T-cell (primary cell): ENCODE measurements at regions not wholly inside any gene's neighbourhood (a gene's known extent, or its start where the extent isn't known, plus 50 kb on each side); places are given as distances from the start of the nearest gene placed in this dataset.

Experiments
- ATAC-seq, 4 experiments: fragments of 200-7000 bp in 3 of 4; fragments of 150-1000 bp in 1 of 4; cut with Tn5 transposase; replicated peaks in 1 of 4; 1 replicate in 3 of 4; 2 replicates in 1 of 4; pipeline ENCODE4 v1.10.0; 2021; ENCODE audit warnings: moderate library complexity in 3 of 4, mild to moderate bottlenecking in 2 of 4, moderate number of reproducible peaks in 1 of 4
- CTCF ChIA-PET, 2 donors: fragments of 300-600 bp; sonication (Branson Sonifier 250); formaldehyde crosslinking; loops; one replicate each; lab custom pipeline; 2022; ENCODE audit warnings: antibody characterized with exemption in 2 of 2; lab: Charles Lee
- POLR2A ChIA-PET, 2 donors: fragments of 300-600 bp; sonication (Branson Sonifier 250); formaldehyde crosslinking; loops; one replicate each; lab custom pipeline; 2022; ENCODE audit warnings: antibody characterized with exemption in 2 of 2; lab: Charles Lee
- DNase-seq, 35 experiments: peaks; one replicate each; pipeline versions ENCODE4 v3.0.0 to v3.0.0-alpha.2; 2013 to 2023
- H3K27ac ChIP-seq: one replicate; pipeline ENCODE4 v1.5.1; 2013; ENCODE audit warnings: low read length
- H3K27me3 ChIP-seq, 2 experiments: replicated peaks in 1 of 2; 1 replicate in 1 of 2; 2 replicates in 1 of 2; pipeline versions ENCODE4 v1.6.1 to v1.7.0; 2013; ENCODE audit warnings: low read length in 1 of 2, mixed read lengths in 1 of 2; ENCODE audit not compliant: control insufficient read depth in 2 of 2, insufficient read depth in 2 of 2; ENCODE audit errors: extremely low read depth in 1 of 2
- H3K36me3 ChIP-seq, 2 donors: 1 replicate in 1 of 2; 2 replicates in 1 of 2; pipeline versions ENCODE4 v1.6.1 to v1.7.0; 2013; ENCODE audit warnings: low read length in 1 of 2; ENCODE audit not compliant: control insufficient read depth in 2 of 2, insufficient read depth in 1 of 2; ENCODE audit errors: extremely low read depth in 1 of 2
- H3K4me1 ChIP-seq, 2 experiments: 1 replicate in 1 of 2; 2 replicates in 1 of 2; pipeline versions ENCODE4 v1.6.1 to v1.7.0; 2013; ENCODE audit warnings: low read length in 2 of 2, mixed read lengths in 1 of 2; ENCODE audit not compliant: insufficient read depth in 2 of 2, control insufficient read depth in 1 of 2; ENCODE audit errors: extremely low read depth in 1 of 2
- H3K4me3 ChIP-seq, 2 donors: 1 replicate in 1 of 2; 2 replicates in 1 of 2; pipeline versions ENCODE4 v1.5.1 to v1.7.0; 2013; ENCODE audit warnings: mild to moderate bottlenecking in 2 of 2, low read length in 1 of 2, moderate library complexity in 1 of 2; ENCODE audit not compliant: control insufficient read depth in 1 of 2; ENCODE audit errors: extremely low read depth in 1 of 2
- H3K9me3 ChIP-seq: 2 replicates; pipeline ENCODE4 v1.7.0; 2013
- H3K27ac Mint-ChIP-seq, 2 donors: one replicate each; pipeline ENCODE4 v1.8.0; 2020 to 2021; ENCODE audit warnings: mild to moderate bottlenecking in 2 of 2, mixed read lengths in 2 of 2
- H3K27me3 Mint-ChIP-seq, 2 donors: one replicate each; pipeline ENCODE4 v1.8.0; 2021 to 2022; ENCODE audit warnings: mixed read lengths in 2 of 2
- H3K36me3 Mint-ChIP-seq: one replicate; pipeline ENCODE4 v1.8.0; 2021; ENCODE audit warnings: mixed read lengths
- H3K4me1 Mint-ChIP-seq, 3 donors: one replicate each; pipeline ENCODE4 v1.8.0; 2020 to 2022; ENCODE audit warnings: mixed read lengths in 3 of 3, mild to moderate bottlenecking in 1 of 3
- H3K4me3 Mint-ChIP-seq, 3 donors: one replicate each; pipeline ENCODE4 v1.8.0; 2020 to 2022; ENCODE audit warnings: mild to moderate bottlenecking in 3 of 3, mixed read lengths in 3 of 3, moderate library complexity in 3 of 3
- H3K9me3 Mint-ChIP-seq, 3 donors: one replicate each; pipeline ENCODE4 v1.8.0; 2020 to 2022; ENCODE audit warnings: mixed read lengths in 3 of 3
- WGBS: methylation state at CpG from one replicate; pipeline ENCODE4 v1.1.5; 2013; ENCODE audit warnings: missing lambda C conversion rate; ENCODE audit not compliant: insufficient coverage; 5-methylcytosine and 5-hydroxymethylcytosine counted together

DNA sequence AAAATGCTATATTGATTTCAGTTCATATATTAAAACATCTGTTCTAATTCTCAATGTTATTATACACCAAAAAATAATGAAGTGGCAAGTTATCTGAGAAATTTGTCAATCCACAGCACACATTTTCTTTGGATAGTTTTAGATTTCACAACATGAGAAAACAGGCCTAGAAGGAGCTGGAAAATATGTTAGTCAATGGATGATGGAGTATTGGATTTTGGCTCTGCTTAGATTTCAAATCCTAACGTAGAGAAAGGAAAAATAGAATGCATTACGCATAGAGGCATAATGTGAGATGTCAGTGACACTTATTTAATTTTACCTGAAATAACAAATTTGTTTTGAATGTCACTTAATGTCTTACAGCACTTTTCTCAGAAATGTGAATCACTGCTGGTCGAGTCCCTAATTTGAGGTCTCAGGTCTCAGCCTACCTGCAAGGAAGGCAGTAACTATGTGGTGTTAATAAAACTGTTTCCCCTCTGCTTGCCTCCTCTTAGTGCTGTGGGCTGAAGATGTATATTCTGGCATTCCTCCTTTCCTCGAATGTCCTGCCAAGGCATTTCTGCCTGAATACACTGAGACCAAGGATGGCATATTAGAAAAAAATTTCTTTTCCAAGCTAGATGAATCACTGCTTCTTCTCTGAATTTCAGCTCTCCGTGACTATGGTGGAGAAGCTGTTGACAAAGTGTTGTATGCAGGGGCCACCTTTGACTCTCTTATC lies 232.4 kb downstream of the POSTN start:
- Mint-ChIP-seq H3K4me1 (no peaks in the 10 kb centered on the region), H3K4me3 (no peak overlapping the region), H3K27me3 (no peaks in the 10 kb centered on the region), H3K36me3 (no peaks in the 10 kb centered on the region), H3K9me3 (peaks cover 0 to 11% (median 2%) of the 10 kb centered on the region in 3 donors), H3K27ac (no peak overlapping the region)
- Histone ChIP-seq H3K4me3 (no peak overlapping the region), H3K9me3 (no peaks in the 10 kb centered on the region), H3K4me1 (no peaks in the 10 kb centered on the region), H3K27ac (no peak overlapping the region), H3K36me3 (no peaks in the 10 kb centered on the region), H3K27me3 (no peaks in the 10 kb centered on the region)
- POLR2A ChIA-PET: no interaction called here
- CTCF ChIA-PET: no interaction called here
- DNase-seq (no peak), ATAC-seq (no peak)
- no CpG with 5 or more reads among the region's 5 CpGs for WGBS

GRCh38 chr13:37365496-37365895 lies 233.1 kb downstream of the POSTN start:
- peaks cover 0 to 11% (median 2%) of the 10 kb centered on the region in 3 donors for H3K9me3 Mint-ChIP-seq
- H3K4me3 ChIP-seq: no peak overlapping the region
- H3K27me3 Mint-ChIP-seq: no peaks in the 10 kb centered on the region
- H3K27ac ChIP-seq: no peak overlapping the region
- ATAC-seq (no peak), DNase-seq (no peak)
- no CpG with 5 or more reads among the region's 2 CpGs for WGBS
- H3K36me3 ChIP-seq: no peaks in the 10 kb centered on the region
- no peaks in the 10 kb centered on the region for H3K9me3 ChIP-seq
- CTCF ChIA-PET: no interaction called here
- no peaks in the 10 kb centered on the region for H3K4me1 Mint-ChIP-seq
- no peak overlapping the region for H3K27ac Mint-ChIP-seq
- no peaks in the 10 kb centered on the region for H3K27me3 ChIP-seq
- POLR2A ChIA-PET: no interaction called here
- no peak overlapping the region for H3K4me3 Mint-ChIP-seq
- H3K36me3 Mint-ChIP-seq: no peaks in the 10 kb centered on the region
- H3K4me1 ChIP-seq: no peaks in the 10 kb centered on the region

GRCh38 chr13:37364956-37365355 lies 233.6 kb downstream of the POSTN start:
- H3K27ac Mint-ChIP-seq: no peak overlapping the region
- peaks cover 0 to 1% of the 10 kb centered on the region in 2 donors for H3K27me3 Mint-ChIP-seq
- H3K9me3 ChIP-seq: no peaks in the 10 kb centered on the region
- POLR2A ChIA-PET: no interaction called here
- H3K4me1 Mint-ChIP-seq: no peaks in the 10 kb centered on the region
- H3K4me3 ChIP-seq: no peak overlapping the region
- no peak for DNase-seq
- no peak overlapping the region for H3K27ac ChIP-seq
- no CpG with 5 or more reads among the region's 2 CpGs for WGBS
- H3K9me3 Mint-ChIP-seq: peaks cover 0 to 11% (median 2%) of the 10 kb centered on the region in 3 donors
- H3K36me3 ChIP-seq: no peaks in the 10 kb centered on the region
- no peaks in the 10 kb centered on the region for H3K27me3 ChIP-seq
- H3K4me1 ChIP-seq: no peaks in the 10 kb centered on the region
- H3K4me3 Mint-ChIP-seq: no peak overlapping the region
- CTCF ChIA-PET: no interaction called here
- no peak for ATAC-seq
- no peaks in the 10 kb centered on the region for H3K36me3 Mint-ChIP-seq

- H3K36me3 Mint-ChIP-seq: no peaks in the 10 kb centered on the region
- H3K4me1 ChIP-seq: no peaks in the 10 kb centered on the region
- no peaks in the 10 kb centered on the region for H3K36me3 ChIP-seq
- no peak overlapping the region for H3K4me3 ChIP-seq
- CTCF ChIA-PET: no interaction called here
- H3K27me3 Mint-ChIP-seq: peaks cover 0 to 1% of the 10 kb centered on the region in 2 donors
- H3K27ac ChIP-seq: no peak overlapping the region
- no peaks in the 10 kb centered on the region for H3K4me1 Mint-ChIP-seq
- H3K4me3 Mint-ChIP-seq: no peak overlapping the region
- no peaks in the 10 kb centered on the region for H3K9me3 ChIP-seq
- DNase-seq (no peak), ATAC-seq (no peak)
- POLR2A ChIA-PET: no interaction called here
- no CpG with 5 or more reads among the region's 1 CpG for WGBS
- no peaks in the 10 kb centered on the region for H3K27me3 ChIP-seq
- H3K9me3 Mint-ChIP-seq: peaks cover 0 to 11% (median 2%) of the 10 kb centered on the region in 3 donors
- H3K27ac Mint-ChIP-seq: no peak overlapping the region
Measured at GRCh38 chr13:37364007-37364406, 234.6 kb downstream of the POSTN start.

DNA sequence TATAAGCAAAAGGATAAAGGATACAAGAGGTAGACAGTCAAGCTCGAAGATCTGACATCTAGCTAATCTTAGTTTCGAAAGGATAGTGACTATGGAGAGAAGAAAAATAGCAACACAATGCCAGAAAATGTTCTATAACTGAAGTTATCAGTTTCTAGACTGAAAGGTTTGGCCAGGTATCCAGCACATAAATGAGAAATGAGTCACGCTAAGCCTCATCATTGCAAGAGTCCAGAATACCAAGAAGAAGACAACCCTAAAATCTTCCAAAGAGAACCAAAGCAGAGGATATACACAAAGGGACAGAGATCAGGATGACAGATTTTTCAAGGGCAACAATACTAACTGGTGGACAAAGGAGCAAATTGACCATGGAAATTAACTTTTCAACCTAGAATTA lies 237.0 kb downstream of the POSTN start:
- no peak overlapping the region for H3K27ac Mint-ChIP-seq
- no peak overlapping the region for H3K4me3 Mint-ChIP-seq
- H3K4me1 ChIP-seq: no peaks in the 10 kb centered on the region
- no peak for ATAC-seq
- H3K9me3 ChIP-seq: no peaks in the 10 kb centered on the region
- no peak overlapping the region for H3K4me3 ChIP-seq
- H3K27me3 ChIP-seq: no peaks in the 10 kb centered on the region
- WGBS: 83% methylated on average over 1 of the region's 3 CpGs
- no peaks in the 10 kb centered on the region for H3K4me1 Mint-ChIP-seq
- no peak for DNase-seq
- H3K36me3 Mint-ChIP-seq: no peaks in the 10 kb centered on the region
- H3K36me3 ChIP-seq: no peaks in the 10 kb centered on the region
- H3K27me3 Mint-ChIP-seq: peaks cover 0 to 1% of the 10 kb centered on the region in 2 donors
- ChIA-PET POLR2A (interaction anchor here in 1 of 2 donors (0.6 kb wide), 1 partner anchor 39 kb away, joined by 4 read pairs; no protein-coding TSS in a partner anchor), CTCF (interaction anchor here in 1 of 2 donors (0.6 kb wide), 1 partner anchor 611 kb away, joined by 3 read pairs; no protein-coding TSS in a partner anchor)
- no peak overlapping the region for H3K27ac ChIP-seq
- peaks cover 0 to 8% (median 2%) of the 10 kb centered on the region in 3 donors for H3K9me3 Mint-ChIP-seq

GRCh38 chr13:37360556-37360955 lies 238.0 kb downstream of the POSTN start:
- ATAC-seq: no peak
- Histone ChIP-seq H3K27me3 (no peaks in the 10 kb centered on the region), H3K36me3 (no peaks in the 10 kb centered on the region), H3K9me3 (no peaks in the 10 kb centered on the region), H3K4me3 (no peak overlapping the region), H3K27ac (no peak overlapping the region), H3K4me1 (no peaks in the 10 kb centered on the region)
- POLR2A ChIA-PET: interaction anchor here in 1 of 2 donors (0.7 kb wide), 1 partner anchor 227 kb away, joined by 4 read pairs; no protein-coding TSS in a partner anchor
- Mint-ChIP-seq H3K36me3 (no peaks in the 10 kb centered on the region), H3K9me3 (peaks cover 0 to 11% (median 2%) of the 10 kb centered on the region in 3 donors), H3K4me1 (no peaks in the 10 kb centered on the region), H3K27ac (no peak overlapping the region), H3K27me3 (peaks cover 0 to 1% of the 10 kb centered on the region in 2 donors), H3K4me3 (no peak overlapping the region)
- no CpG with 5 or more reads among the region's 2 CpGs for WGBS
- DNase-seq: no peak
- CTCF ChIA-PET: no interaction called here
